H9 (cell line): ENCODE measurements at regions not wholly inside any gene's neighbourhood (a gene's known extent, or its start where the extent isn't known, plus 50 kb on each side); places are given as distances from the start of the nearest gene placed in this dataset.

ENCODE experiments used
- DNase-seq: peaks from one replicate; pipeline ENCODE4 v3.0.0-alpha.2; 2017
- H2AFZ ChIP-seq: one replicate; pipeline ENCODE4 v1.6.1; 2013; ENCODE audit warnings: mild to moderate bottlenecking, low read length, control low read depth, moderate library complexity
- H2AK5ac ChIP-seq: 2 replicates; pipeline ENCODE4 v1.6.1; 2013; ENCODE audit warnings: low read length, control low read depth, mixed read lengths; ENCODE audit not compliant: insufficient read length
- H2BK120ac ChIP-seq: one replicate; pipeline ENCODE4 v1.6.1; 2013; ENCODE audit warnings: low read depth, mild to moderate bottlenecking, low read length, control low read depth, inconsistent platforms; ENCODE audit not compliant: poor library complexity, severe bottlenecking
- H2BK12ac ChIP-seq: 2 replicates; pipeline ENCODE4 v1.6.1; 2013; ENCODE audit warnings: low read length, control low read depth, mixed read lengths, low read depth; ENCODE audit not compliant: insufficient read length
- H2BK15ac ChIP-seq: 2 replicates; pipeline ENCODE4 v1.6.1; 2013; ENCODE audit warnings: low read depth, low read length, control low read depth
- H2BK20ac ChIP-seq: one replicate; pipeline ENCODE4 v1.6.1; 2013; ENCODE audit warnings: low read depth, mild to moderate bottlenecking, low read length, control low read depth, inconsistent platforms; ENCODE audit not compliant: poor library complexity, severe bottlenecking
- H2BK5ac ChIP-seq: 2 replicates; pipeline ENCODE4 v1.6.1; 2013; ENCODE audit warnings: low read length, control low read depth, mixed read lengths; ENCODE audit not compliant: insufficient read length
- H3K14ac ChIP-seq: 2 replicates; pipeline ENCODE4 v1.6.1; 2013; ENCODE audit warnings: low read length, control low read depth; ENCODE audit not compliant: insufficient read depth
- H3K18ac ChIP-seq: 2 replicates; pipeline ENCODE4 v1.6.1; 2013; ENCODE audit warnings: low read depth, mild to moderate bottlenecking, mixed read lengths, low read length, control low read depth; ENCODE audit not compliant: insufficient read length
- H3K23ac ChIP-seq: 2 replicates; pipeline ENCODE4 v1.6.1; 2013; ENCODE audit warnings: low read length, control low read depth, mixed read lengths, low read depth; ENCODE audit not compliant: insufficient read length
- H3K23me2 ChIP-seq: 2 replicates; pipeline ENCODE4 v1.6.1; 2013; ENCODE audit warnings: low read depth, mild to moderate bottlenecking, mixed read lengths, low read length, control low read depth; ENCODE audit not compliant: insufficient read length, poor library complexity, severe bottlenecking
- H3K27ac ChIP-seq: 2 replicates; pipeline ENCODE4 v1.5.1; 2013; ENCODE audit warnings: low read length, control low read depth, mixed read lengths, low read depth; ENCODE audit not compliant: insufficient read length
- H3K27me3 ChIP-seq: 2 replicates; pipeline ENCODE4 v1.6.1; 2013; ENCODE audit warnings: low read length, control low read depth, inconsistent platforms; ENCODE audit not compliant: insufficient read depth
- H3K4ac ChIP-seq: 2 replicates; pipeline ENCODE4 v1.6.1; 2013; ENCODE audit warnings: low read depth, mild to moderate bottlenecking, control low read depth, inconsistent platforms, low read length, moderate library complexity
- H3K4me1 ChIP-seq: 2 replicates; pipeline ENCODE4 v1.6.1; 2013; ENCODE audit warnings: low read length, control low read depth, inconsistent platforms; ENCODE audit not compliant: insufficient read depth
- H3K4me2 ChIP-seq: 2 replicates; pipeline ENCODE4 v1.6.1; 2013; ENCODE audit warnings: low read length, control low read depth, mixed read lengths; ENCODE audit not compliant: insufficient read length, insufficient read depth
- H3K56ac ChIP-seq: 2 replicates; pipeline ENCODE4 v1.6.1; 2013; ENCODE audit warnings: low read depth, mild to moderate bottlenecking, mixed read lengths, low read length, control low read depth; ENCODE audit not compliant: insufficient read length
- H3K79me1 ChIP-seq: 2 replicates; pipeline ENCODE4 v1.6.1; 2013; ENCODE audit warnings: low read depth, mild to moderate bottlenecking, moderate library complexity, low read length, control low read depth, inconsistent platforms; ENCODE audit not compliant: insufficient read depth, poor library complexity, severe bottlenecking
- H3K79me2 ChIP-seq: 2 replicates; pipeline ENCODE4 v1.6.1; 2013; ENCODE audit warnings: low read length, control low read depth, inconsistent platforms; ENCODE audit not compliant: insufficient read depth
- H3K9ac ChIP-seq: 2 replicates; pipeline ENCODE4 v1.6.1; 2013; ENCODE audit warnings: low read length, control low read depth, mixed read lengths; ENCODE audit not compliant: insufficient read length; ENCODE audit errors: extremely low read depth
- H3K9me3 ChIP-seq: one replicate; pipeline ENCODE4 v1.6.1; 2013; ENCODE audit warnings: low read depth, low read length, inconsistent platforms; ENCODE audit not compliant: control insufficient read depth
- H3T11ph ChIP-seq: one replicate; pipeline ENCODE4 v1.6.1; 2013; ENCODE audit warnings: mild to moderate bottlenecking, low read length, control low read depth, inconsistent platforms
- H4K20me1 ChIP-seq: one replicate; pipeline ENCODE4 v1.6.1; 2013; ENCODE audit not compliant: control insufficient read depth, insufficient read length, insufficient read depth
- H4K5ac ChIP-seq: 2 replicates; pipeline ENCODE4 v1.6.1; 2013; ENCODE audit warnings: low read depth, mild to moderate bottlenecking, mixed read lengths, low read length, control low read depth; ENCODE audit not compliant: insufficient read length
- H4K8ac ChIP-seq: replicated peaks from 2 replicates; pipeline ENCODE4 v1.6.1; 2013; ENCODE audit warnings: low read length, control low read depth, mixed read lengths, low read depth; ENCODE audit not compliant: insufficient read length
- H4K91ac ChIP-seq: 2 replicates; pipeline ENCODE4 v1.6.1; 2013; ENCODE audit warnings: low read depth, mild to moderate bottlenecking, moderate library complexity, mixed read lengths, low read length, control low read depth; ENCODE audit not compliant: insufficient read length
- H3K27ac Mint-ChIP-seq, 3 experiments: 2 replicates in 2 of 3; 3 replicates in 1 of 3; pipeline ENCODE4 v1.8.0; 2020 to 2021; ENCODE audit warnings: mixed read lengths in 3 of 3, mild to moderate bottlenecking in 1 of 3, moderate library complexity in 1 of 3
- H3K27me3 Mint-ChIP-seq: 2 replicates; pipeline ENCODE4 v1.8.0; 2021; ENCODE audit warnings: low read depth, mild to moderate bottlenecking, moderate library complexity, mixed read lengths
- H3K36me3 Mint-ChIP-seq, 3 experiments: 2 replicates in 2 of 3; 3 replicates in 1 of 3; pipeline ENCODE4 v1.8.0; 2020 to 2021; ENCODE audit warnings: low read depth in 3 of 3, mixed read lengths in 3 of 3; ENCODE audit not compliant: insufficient read depth in 1 of 3
- H3K4me1 Mint-ChIP-seq, 2 experiments: 2 replicates each; pipeline ENCODE4 v1.8.0; 2020; ENCODE audit warnings: mixed read lengths in 2 of 2
- H3K4me3 Mint-ChIP-seq, 2 experiments: 2 replicates in 1 of 2; 3 replicates in 1 of 2; pipeline ENCODE4 v1.8.0; 2020 to 2021; ENCODE audit warnings: mild to moderate bottlenecking in 2 of 2, mixed read lengths in 2 of 2, moderate library complexity in 1 of 2
- H3K9me3 Mint-ChIP-seq, 2 experiments: 2 replicates in 1 of 2; 3 replicates in 1 of 2; pipeline ENCODE4 v1.8.0; 2020; ENCODE audit warnings: mild to moderate bottlenecking in 2 of 2, mixed read lengths in 2 of 2, moderate library complexity in 1 of 2
- CTCF ChIP-seq: fragments of 200-600 bp; sonication (generic); conservative IDR thresholded peaks from 3 replicates; pipeline ENCODE4 v1.8.0; 2021; ENCODE audit warnings: antibody characterized with exemption, mild to moderate bottlenecking
- WGBS: extraction: QIAGEN DNeasy Blood & Tissue Kit; methylation state at CpG from one replicate; pipeline ENCODE4 v1.1.7; 2013; ENCODE audit warnings: missing lambda C conversion rate, low lambda C conversion rate, mixed read lengths; ENCODE audit not compliant: insufficient read length; ENCODE audit errors: extremely low coverage; 5-methylcytosine and 5-hydroxymethylcytosine counted together

- no peak overlapping the region for H3K56ac ChIP-seq
- no peaks in the 10 kb centered on the region for H3K36me3 Mint-ChIP-seq
- H2BK15ac ChIP-seq = no peak overlapping the region
- no peak overlapping the region for H3K4ac ChIP-seq
- H3T11ph ChIP-seq = no peak overlapping the region
- H3K23ac ChIP-seq = no peak overlapping the region
- no peak overlapping the region for H3K27ac Mint-ChIP-seq
- H3K23me2 ChIP-seq = no peaks in the 10 kb centered on the region
- H3K9me3 ChIP-seq = no peaks in the 10 kb centered on the region
- no peaks in the 10 kb centered on the region for H3K4me1 ChIP-seq
- no peak overlapping the region for H3K14ac ChIP-seq
- H4K20me1 ChIP-seq = no peaks in the 10 kb centered on the region
- H3K79me1 ChIP-seq = no peaks in the 10 kb centered on the region
- H3K4me3 Mint-ChIP-seq = no peak overlapping the region
- no peak overlapping the region for H2AK5ac ChIP-seq
- no peak overlapping the region for H3K9ac ChIP-seq
- H2BK120ac ChIP-seq = no peak overlapping the region
- H3K4me2 ChIP-seq = no peak overlapping the region
- H4K5ac ChIP-seq = no peak overlapping the region
- H3K27ac ChIP-seq = no peak overlapping the region
- no peak for TF ChIP-seq CTCF
- H3K27me3 Mint-ChIP-seq = no peaks in the 10 kb centered on the region; the same call in 1 of the 2 replicates
- H3K27me3 ChIP-seq = no peaks in the 10 kb centered on the region
- no peaks in the 10 kb centered on the region for H3K79me2 ChIP-seq
- H3K18ac ChIP-seq = no peak overlapping the region
- peaks cover 4% of the 10 kb centered on the region in 2 experiments; a peak in 2 of 4 replicates for H3K4me1 Mint-ChIP-seq
- DNase-seq = no peak
- WGBS = no CpG with 5 or more reads among the region's 1 CpG
- H2AFZ ChIP-seq = no peak overlapping the region
- no peak overlapping the region for H2BK12ac ChIP-seq
- H2BK20ac ChIP-seq = no peak overlapping the region
- no peak overlapping the region for H2BK5ac ChIP-seq
- H3K9me3 Mint-ChIP-seq = no peaks in the 10 kb centered on the region
- H4K8ac ChIP-seq = no peak overlapping the region
- H4K91ac ChIP-seq = no peak overlapping the region
Observed at GRCh38 chr7:12909483-12909882, 222.1 kb downstream of the ARL4A start.
